SKM-1 (cell line): ENCODE measurements at regions not wholly inside any gene's neighbourhood (a gene's known extent, or its start where the extent isn't known, plus 50 kb on each side); places are given as distances from the start of the nearest gene placed in this dataset.
A peak's percentile ranks its signal among the peaks of the same experiment; 100 is the strongest.
"Not testable (repeated sequence)": the region's sequence is repeated elsewhere in the genome, so short reads cannot be mapped to it uniquely, and the experiment has no call there.

ENCODE experiments used
- DNase-seq: peaks from one replicate; lab custom pipeline; 2025; ENCODE audit not compliant: unreplicated experiment; lab: John Stamatoyannopoulos, UW

- DNase-seq = no peak
These were observed 73.4 kb downstream of the FGD2 start for GRCh38 chr6:37078814-37079213.

GRCh38 chr6:37081042-37081607 lies 75.7 kb downstream of the FGD2 start:
- DNase-seq = no peak

GRCh38 chr6:37082390-37083130 lies 77.1 kb downstream of the FGD2 start:
- no peak for DNase-seq

GRCh38 chr6:37083243-37084138 lies 78.0 kb downstream of the FGD2 start:
- DNase-seq = peak; percentile 99

GRCh38 chr6:37084665-37085064 lies 79.2 kb downstream of the FGD2 start:
- DNase-seq = not testable (repeated sequence)

GRCh38 chr6:37085198-37085597 lies 79.7 kb downstream of the FGD2 start:
- no peak for DNase-seq

GRCh38 chr6:37088897-37089296 lies 81.1 kb upstream of the PIM1 start:
- no peak for DNase-seq

GRCh38 chr6:37089783-37090182 lies 80.2 kb upstream of the PIM1 start:
- no peak for DNase-seq

GRCh38 chr6:37091104-37091503 lies 78.8 kb upstream of the PIM1 start:
- not testable (repeated sequence) for DNase-seq

- DNase-seq = not testable (repeated sequence)
These were observed 78.4 kb upstream of the PIM1 start for GRCh38 chr6:37091586-37091985.

- no peak for DNase-seq
These were observed 76.8 kb upstream of the PIM1 start for GRCh38 chr6:37092923-37093727.

GRCh38 chr6:37093728-37094069 lies 76.3 kb upstream of the PIM1 start:
- no peak for DNase-seq

- no peak for DNase-seq
These were observed 74.0 kb upstream of the PIM1 start for GRCh38 chr6:37095997-37096396.

GRCh38 chr6:37097335-37097734 lies 72.6 kb upstream of the PIM1 start:
- DNase-seq = no peak

GRCh38 chr6:37099442-37099841 lies 70.5 kb upstream of the PIM1 start:
- DNase-seq = no peak

- no peak for DNase-seq
These were observed 69.2 kb upstream of the PIM1 start for GRCh38 chr6:37100745-37101144.

GRCh38 chr6:37101991-37102298 lies 68.0 kb upstream of the PIM1 start:
- DNase-seq = no peak

GRCh38 chr6:37102299-37103168 lies 67.4 kb upstream of the PIM1 start:
- peak; percentile 57 for DNase-seq

GRCh38 chr6:37103169-37104039 lies 66.5 kb upstream of the PIM1 start:
- no peak for DNase-seq

GRCh38 chr6:37104824-37105147 lies 65.2 kb upstream of the PIM1 start:
- no peak for DNase-seq
